Neural progenitor cell (in vitro differentiated cells): ENCODE measurements at regions not wholly inside any gene's neighbourhood (a gene's known extent, or its start where the extent isn't known, plus 50 kb on each side); places are given as distances from the start of the nearest gene placed in this dataset.

Experiments
- EZH2 ChIP-seq: fragments of 200-600 bp; sonication (generic); IDR thresholded peaks from 2 replicates; pipeline ENCODE4 v1.6.1; 2017; ENCODE audit warnings: antibody characterized with exemption, mild to moderate bottlenecking, moderate library complexity
- EZH2phosphoT487 ChIP-seq: fragments of 200-600 bp; sonication (generic); IDR thresholded peaks from 2 replicates; pipeline ENCODE4 v1.6.1; 2017; ENCODE audit warnings: antibody characterized with exemption
- TF ChIP-seq, protein P1 (sequence below): fragments of 200-600 bp; sonication (generic); IDR thresholded peaks from 2 replicates; pipeline ENCODE4 v1.5.1; 2017; ENCODE audit warnings: antibody characterized with exemption, mild to moderate bottlenecking

DNA sequence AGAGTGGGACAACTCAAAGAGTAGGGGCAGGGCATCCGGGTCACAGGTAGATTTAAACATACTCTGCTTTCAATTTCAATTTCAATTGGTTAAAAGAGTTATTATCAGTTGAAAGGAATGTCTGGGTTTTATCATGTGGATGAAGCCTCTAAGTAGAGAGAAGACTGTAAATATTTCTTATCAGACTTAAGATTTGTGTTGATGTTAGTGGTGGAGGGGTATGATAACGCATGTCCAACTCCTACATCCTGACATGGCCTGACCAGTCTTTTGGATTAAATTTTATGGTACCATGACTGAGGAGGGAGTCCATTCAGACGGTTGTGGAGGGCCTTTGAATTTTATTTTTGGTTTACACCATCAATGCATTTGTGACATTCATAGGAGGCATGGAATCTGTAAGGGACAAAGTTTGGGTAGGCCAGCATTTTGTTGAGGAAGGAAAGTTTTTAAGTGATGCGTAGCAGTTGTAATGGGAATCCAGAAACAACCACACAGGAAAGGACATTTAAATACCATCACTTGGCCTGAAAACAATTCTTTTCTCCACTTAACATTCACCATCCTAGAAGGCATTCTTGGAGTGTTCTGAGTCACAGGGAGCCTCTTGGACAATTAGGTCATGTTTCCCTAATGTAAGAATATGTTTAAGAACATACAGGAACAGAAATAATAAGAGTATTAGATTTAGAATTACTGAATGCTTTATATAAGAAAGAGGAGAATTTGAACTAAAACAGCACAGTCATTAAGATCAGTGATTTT lies 371.9 kb downstream of the ATP23 start:
- TF ChIP-seq, protein P1, sequence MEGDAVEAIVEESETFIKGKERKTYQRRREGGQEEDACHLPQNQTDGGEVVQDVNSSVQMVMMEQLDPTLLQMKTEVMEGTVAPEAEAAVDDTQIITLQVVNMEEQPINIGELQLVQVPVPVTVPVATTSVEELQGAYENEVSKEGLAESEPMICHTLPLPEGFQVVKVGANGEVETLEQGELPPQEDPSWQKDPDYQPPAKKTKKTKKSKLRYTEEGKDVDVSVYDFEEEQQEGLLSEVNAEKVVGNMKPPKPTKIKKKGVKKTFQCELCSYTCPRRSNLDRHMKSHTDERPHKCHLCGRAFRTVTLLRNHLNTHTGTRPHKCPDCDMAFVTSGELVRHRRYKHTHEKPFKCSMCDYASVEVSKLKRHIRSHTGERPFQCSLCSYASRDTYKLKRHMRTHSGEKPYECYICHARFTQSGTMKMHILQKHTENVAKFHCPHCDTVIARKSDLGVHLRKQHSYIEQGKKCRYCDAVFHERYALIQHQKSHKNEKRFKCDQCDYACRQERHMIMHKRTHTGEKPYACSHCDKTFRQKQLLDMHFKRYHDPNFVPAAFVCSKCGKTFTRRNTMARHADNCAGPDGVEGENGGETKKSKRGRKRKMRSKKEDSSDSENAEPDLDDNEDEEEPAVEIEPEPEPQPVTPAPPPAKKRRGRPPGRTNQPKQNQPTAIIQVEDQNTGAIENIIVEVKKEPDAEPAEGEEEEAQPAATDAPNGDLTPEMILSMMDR: no peak
- TF ChIP-seq EZH2: no peak
- TF ChIP-seq EZH2phosphoT487: no peak
